IMR-90 (cell line): ENCODE measurements at regions not wholly inside any gene's neighbourhood (a gene's known extent, or its start where the extent isn't known, plus 50 kb on each side); places are given as distances from the start of the nearest gene placed in this dataset.

Experiments
- BHLHE40 ChIP-seq: fragments of 150-350 bp; IDR thresholded peaks from 2 replicates; pipeline ENCODE4 v1.6.1; 2016; ENCODE audit warnings: mild to moderate bottlenecking, low read depth, low read length
- CTCF ChIP-seq: conservative IDR thresholded peaks from 2 replicates; pipeline ENCODE4 v1.5.1; 2012; ENCODE audit warnings: mild to moderate bottlenecking, low read depth, low read length, improper control_type of control experiment
- MAFK ChIP-seq: IDR thresholded peaks from 2 replicates; pipeline ENCODE4 v1.6.1; 2012; ENCODE audit warnings: low read depth, low read length, improper control_type of control experiment
- POLR2A ChIP-seq: IDR thresholded peaks from 2 replicates; pipeline ENCODE4 v1.6.1; 2012; ENCODE audit warnings: mild to moderate bottlenecking, low read depth, low read length
- RAD21 ChIP-seq: IDR thresholded peaks from 2 replicates; pipeline ENCODE4 v1.6.1; 2012; ENCODE audit warnings: low read length, improper control_type of control experiment
- SMC3 ChIP-seq: fragments of 150-350 bp; IDR thresholded peaks from 2 replicates; pipeline ENCODE4 v1.6.1; 2016; ENCODE audit warnings: low read depth, mild to moderate bottlenecking, antibody characterized with exemption, low read length, moderate library complexity
- USF2 ChIP-seq: fragments of 150-350 bp; IDR thresholded peaks from 2 replicates; pipeline ENCODE4 v1.6.1; 2017; ENCODE audit warnings: mild to moderate bottlenecking, antibody characterized with exemption, low read length, low read depth

- TF ChIP-seq CTCF = no peak
- no peak for TF ChIP-seq RAD21
- no peak for TF ChIP-seq USF2
- TF ChIP-seq POLR2A = no peak
- TF ChIP-seq SMC3 = no peak
- TF ChIP-seq BHLHE40 = no peak
- TF ChIP-seq MAFK = no peak
Observed at GRCh38 chr13:111940892-111941291, 126.1 kb upstream of the SOX1 start.
